ENCODE measurements at regions not wholly inside any gene's neighbourhood (a gene's known extent, or its start where the extent isn't known, plus 50 kb on each side); places are given as distances from the start of the nearest gene placed in this dataset.

DNA sequence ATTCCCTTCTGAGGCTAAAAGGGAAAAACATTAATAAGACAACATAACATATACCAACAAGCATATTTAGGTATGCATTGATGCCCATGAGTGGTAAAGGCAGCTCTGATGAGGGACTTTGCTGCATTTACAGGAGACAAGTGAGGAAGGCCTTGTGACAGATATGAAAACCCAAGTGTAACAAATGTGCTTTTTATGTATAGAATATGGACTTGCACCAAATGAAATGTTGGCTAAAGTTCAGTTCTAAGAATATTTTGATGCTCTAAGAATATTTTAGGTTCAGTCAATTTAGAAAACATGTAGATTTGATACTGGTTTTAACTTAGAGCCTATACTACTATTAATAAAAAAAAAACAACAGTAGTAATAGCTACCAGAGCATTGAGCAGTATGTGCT is 424.7 kb downstream of the LMO4 start:
- Histone ChIP-seq H3K9me3 (no peaks in the 10 kb centered on the region), H3K36me3 (no peaks in the 10 kb centered on the region)

DNA sequence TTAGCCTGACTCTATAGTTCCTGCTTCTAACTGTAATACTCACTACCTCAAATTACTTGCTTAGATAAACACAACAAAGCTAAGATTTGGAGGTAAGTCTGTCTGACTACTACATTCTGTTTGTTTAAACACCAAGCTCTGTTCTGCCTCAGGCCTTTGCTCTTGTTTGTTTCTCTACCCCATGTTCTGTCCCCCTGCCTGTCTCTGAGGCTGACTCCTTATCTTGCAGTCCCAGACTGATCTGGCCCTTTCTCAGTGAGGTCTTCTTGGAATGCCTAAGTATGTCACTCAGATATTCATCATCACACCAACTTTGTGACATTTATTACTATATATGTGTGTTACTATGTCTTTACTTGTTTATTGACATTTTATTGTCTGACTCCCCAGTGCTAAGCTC is 425.5 kb downstream of the LMO4 start:
- no peak for TF ChIP-seq POLR2A (IDR thresholded peaks at IDR 0.05)
- no peak for TF ChIP-seq POLR2AphosphoS5 (IDR thresholded peaks at IDR 0.05)
- no peak for TF ChIP-seq EP300 (IDR thresholded peaks at IDR 0.05)
- TF ChIP-seq, protein P1, sequence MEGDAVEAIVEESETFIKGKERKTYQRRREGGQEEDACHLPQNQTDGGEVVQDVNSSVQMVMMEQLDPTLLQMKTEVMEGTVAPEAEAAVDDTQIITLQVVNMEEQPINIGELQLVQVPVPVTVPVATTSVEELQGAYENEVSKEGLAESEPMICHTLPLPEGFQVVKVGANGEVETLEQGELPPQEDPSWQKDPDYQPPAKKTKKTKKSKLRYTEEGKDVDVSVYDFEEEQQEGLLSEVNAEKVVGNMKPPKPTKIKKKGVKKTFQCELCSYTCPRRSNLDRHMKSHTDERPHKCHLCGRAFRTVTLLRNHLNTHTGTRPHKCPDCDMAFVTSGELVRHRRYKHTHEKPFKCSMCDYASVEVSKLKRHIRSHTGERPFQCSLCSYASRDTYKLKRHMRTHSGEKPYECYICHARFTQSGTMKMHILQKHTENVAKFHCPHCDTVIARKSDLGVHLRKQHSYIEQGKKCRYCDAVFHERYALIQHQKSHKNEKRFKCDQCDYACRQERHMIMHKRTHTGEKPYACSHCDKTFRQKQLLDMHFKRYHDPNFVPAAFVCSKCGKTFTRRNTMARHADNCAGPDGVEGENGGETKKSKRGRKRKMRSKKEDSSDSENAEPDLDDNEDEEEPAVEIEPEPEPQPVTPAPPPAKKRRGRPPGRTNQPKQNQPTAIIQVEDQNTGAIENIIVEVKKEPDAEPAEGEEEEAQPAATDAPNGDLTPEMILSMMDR (IDR thresholded peaks at IDR 0.05), result no peak
- Histone ChIP-seq H3K36me3 (no peaks in the 10 kb centered on the region), H3K27me3 (no peaks in the 10 kb centered on the region), H3K4me3 (no peak overlapping the region), H3K4me1 (no peaks in the 10 kb centered on the region), H3K27ac (no peak overlapping the region), H3K9me3 (no peaks in the 10 kb centered on the region)
- DNase-seq (ENCODE audit: low spot score in 2 of 2), result no peak

More for the DNA sequence above, 424.7 kb downstream of the LMO4 start:
- Histone ChIP-seq H3K27ac (no peak overlapping the region), H3K4me1 (no peaks in the 10 kb centered on the region), H3K4me3 (no peak overlapping the region), H3K27me3 (no peaks in the 10 kb centered on the region)
- no peak for TF ChIP-seq EP300 (IDR thresholded peaks at IDR 0.05)
- no peak for TF ChIP-seq POLR2AphosphoS5 (IDR thresholded peaks at IDR 0.05)
- TF ChIP-seq, protein P1 (IDR thresholded peaks at IDR 0.05), result no peak
- no peak for TF ChIP-seq POLR2A (IDR thresholded peaks at IDR 0.05)
- no peak for DNase-seq (ENCODE audit: low spot score in 2 of 2)

GRCh38 chr1:87757676-87758075 is 429.0 kb downstream of the LMO4 start:
- no peaks in the 10 kb centered on the region for H3K36me3 ChIP-seq
- no peak overlapping the region for H3K27ac ChIP-seq
- 84% methylated on average over 9 of the region's 9 CpGs for WGBS
- no peaks in the 10 kb centered on the region for H3K27me3 ChIP-seq
- no peak overlapping the region for H3K4me3 ChIP-seq
- TF ChIP-seq EP300 (IDR thresholded peaks at IDR 0.05), result no peak
- no peak for TF ChIP-seq POLR2A (IDR thresholded peaks at IDR 0.05)
- TF ChIP-seq POLR2AphosphoS5 (IDR thresholded peaks at IDR 0.05), result no peak
- TF ChIP-seq, protein P1 (IDR thresholded peaks at IDR 0.05), result no peak
- H3K4me1 ChIP-seq, result peaks cover 3% of the 10 kb centered on the region
- DNase-seq (ENCODE audit: low spot score in 2 of 2), result no peak
- no peaks in the 10 kb centered on the region for H3K9me3 ChIP-seq

DNA sequence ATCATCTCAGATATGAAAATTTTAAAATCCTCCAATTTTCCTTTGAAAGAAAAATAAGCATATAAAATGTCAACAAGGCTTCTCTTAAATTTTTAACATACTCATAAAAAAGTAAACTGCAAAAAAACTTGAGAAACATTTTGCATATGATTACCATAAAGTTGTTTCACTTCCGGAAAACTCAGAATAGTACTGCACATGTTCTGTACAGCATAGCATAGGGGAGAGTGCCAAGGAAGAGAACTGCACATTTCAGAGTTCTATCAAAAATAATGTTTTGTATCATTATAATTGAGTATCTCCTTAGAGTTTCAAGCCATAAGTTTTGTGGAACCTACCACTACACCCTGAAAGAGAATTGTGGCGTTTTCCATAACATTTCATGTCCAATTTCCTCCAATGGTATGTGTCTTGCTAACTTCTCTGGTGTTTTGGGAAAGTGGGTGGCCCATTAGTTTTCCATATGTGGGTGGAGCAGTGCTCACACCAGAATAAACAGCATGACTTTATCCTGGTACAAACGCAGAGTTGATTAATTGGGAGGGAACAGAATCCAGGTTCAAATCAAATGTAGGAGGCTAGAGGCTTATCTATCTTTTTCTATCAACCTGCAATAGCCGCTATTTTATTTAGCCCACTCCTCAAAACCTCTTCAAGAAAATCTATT is 430.9 kb downstream of the LMO4 start:
- TF ChIP-seq POLR2A (IDR thresholded peaks at IDR 0.05), result no peak
- no peak for TF ChIP-seq EP300 (IDR thresholded peaks at IDR 0.05)
- TF ChIP-seq, protein P1 (IDR thresholded peaks at IDR 0.05), result no peak
- no peak for TF ChIP-seq POLR2AphosphoS5 (IDR thresholded peaks at IDR 0.05)

DNA sequence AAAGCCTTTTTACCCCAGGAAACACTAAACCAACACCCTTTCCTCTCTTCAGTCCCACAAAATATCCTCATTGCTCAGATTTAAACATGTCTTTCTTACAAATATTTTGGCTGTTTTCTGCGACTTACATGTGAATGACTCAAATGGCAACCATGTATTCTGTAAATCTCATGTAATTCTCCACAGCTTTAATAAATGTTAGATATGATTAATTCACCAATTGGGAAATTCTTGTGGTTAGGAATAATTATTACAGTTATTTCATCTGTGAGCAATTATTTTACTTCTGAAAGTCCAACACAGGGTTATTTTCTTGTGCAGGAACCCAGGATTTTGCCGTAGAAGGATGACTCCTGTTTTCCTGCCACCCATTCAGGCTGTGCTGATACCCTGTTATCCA is 431.5 kb downstream of the LMO4 start:
- H3K27me3 ChIP-seq, result no peaks in the 10 kb centered on the region
- 58% methylated on average over 2 of the region's 2 CpGs for WGBS
- H3K9me3 ChIP-seq, result no peaks in the 10 kb centered on the region
- no peak for DNase-seq (ENCODE audit: low spot score in 2 of 2)
- peaks cover 3% of the 10 kb centered on the region for H3K4me1 ChIP-seq
- TF ChIP-seq POLR2A (IDR thresholded peaks at IDR 0.05), result no peak
- TF ChIP-seq EP300 (IDR thresholded peaks at IDR 0.05), result no peak
- TF ChIP-seq POLR2AphosphoS5 (IDR thresholded peaks at IDR 0.05), result no peak
- no peaks in the 10 kb centered on the region for H3K36me3 ChIP-seq
- H3K27ac ChIP-seq, result no peak overlapping the region
- H3K4me3 ChIP-seq, result no peak overlapping the region

More for the DNA sequence above, 430.9 kb downstream of the LMO4 start:
- Histone ChIP-seq H3K36me3 (no peaks in the 10 kb centered on the region), H3K4me1 (peaks cover 3% of the 10 kb centered on the region), H3K4me3 (no peak overlapping the region), H3K27me3 (no peaks in the 10 kb centered on the region), H3K27ac (no peak overlapping the region), H3K9me3 (no peaks in the 10 kb centered on the region)
- no peak for DNase-seq (ENCODE audit: low spot score in 2 of 2)
- WGBS, result 29% methylated on average over 4 of the region's 4 CpGs

DNA sequence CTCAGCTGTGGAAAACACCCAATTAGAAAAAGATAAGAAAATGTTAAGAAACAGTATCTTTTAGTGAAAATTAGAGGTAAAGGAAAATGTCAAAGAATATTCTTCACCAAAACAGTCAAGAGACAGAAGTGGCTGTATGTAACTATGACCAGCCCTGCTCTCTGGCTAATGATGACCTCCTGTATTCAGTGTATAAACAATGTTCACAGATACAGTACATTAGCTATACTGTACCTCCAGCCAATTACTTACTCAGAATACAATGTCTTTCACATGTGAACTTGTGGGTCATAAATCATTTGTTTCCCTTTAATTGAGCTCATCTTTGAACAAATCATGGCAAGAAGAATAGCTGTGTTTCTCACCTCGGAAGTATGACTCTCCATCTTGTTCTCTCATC is 432.0 kb downstream of the LMO4 start:
- DNase-seq (ENCODE audit: low spot score in 2 of 2), result no peak
- no peaks in the 10 kb centered on the region for H3K27me3 ChIP-seq
- TF ChIP-seq POLR2A (IDR thresholded peaks at IDR 0.05) (no peak), EP300 (IDR thresholded peaks at IDR 0.05) (no peak), POLR2AphosphoS5 (IDR thresholded peaks at IDR 0.05) (no peak)
- TF ChIP-seq, protein P1 (IDR thresholded peaks at IDR 0.05), result no peak
- H3K4me1 ChIP-seq, result peaks cover 3% of the 10 kb centered on the region
- no peaks in the 10 kb centered on the region for H3K9me3 ChIP-seq
- 95% methylated on average over 1 of the region's 1 CpG for WGBS
- no peaks in the 10 kb centered on the region for H3K36me3 ChIP-seq
- H3K4me3 ChIP-seq, result no peak overlapping the region
- H3K27ac ChIP-seq, result no peak overlapping the region

Data from suprapubic skin (tissue), 4 donors.